Testis (tissue), 2 donors: ENCODE measurements at regions not wholly inside any gene's neighbourhood (a gene's known extent, or its start where the extent isn't known, plus 50 kb on each side); places are given as distances from the start of the nearest gene placed in this dataset.

Experiments
- POLR2A ChIP-seq: fragments of 450-650 bp; IDR thresholded peaks from one replicate; pipeline ENCODE4 v1.6.1; 2017; ENCODE audit warnings: antibody characterized with exemption, mild to moderate bottlenecking, moderate library complexity
- TF ChIP-seq, protein P1 (sequence below), 3 experiments: fragments of 450-650 bp in 2 of 3; fragments of 200-600 bp in 1 of 3; sonication (generic) in 1 of 3; IDR thresholded peaks; one replicate each; pipeline ENCODE4 v1.5.1; 2016 to 2019; ENCODE audit warnings: antibody characterized with exemption in 3 of 3, mild to moderate bottlenecking in 2 of 3, moderate library complexity in 1 of 3

DNA sequence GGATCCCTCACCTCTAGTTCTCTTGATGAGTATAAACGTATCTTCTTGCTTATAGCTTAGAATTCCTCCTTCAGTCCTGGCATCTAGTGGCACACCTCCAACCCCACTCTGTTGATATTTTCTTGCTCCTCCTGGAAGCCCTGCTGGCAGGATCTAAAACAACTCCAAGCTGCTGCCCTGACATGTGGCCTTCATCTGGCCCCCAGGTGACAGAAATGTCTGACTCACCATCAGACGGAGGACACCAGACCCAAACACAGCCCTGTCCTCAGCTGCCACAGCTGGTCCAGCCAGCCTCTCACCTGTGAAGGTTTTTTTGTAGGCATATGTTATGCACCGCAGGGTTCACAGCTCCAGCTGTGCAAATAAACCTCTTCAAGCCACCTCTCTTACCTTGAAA lies 53.4 kb downstream of the KRTAP19-8 start:
- TF ChIP-seq, protein P1, sequence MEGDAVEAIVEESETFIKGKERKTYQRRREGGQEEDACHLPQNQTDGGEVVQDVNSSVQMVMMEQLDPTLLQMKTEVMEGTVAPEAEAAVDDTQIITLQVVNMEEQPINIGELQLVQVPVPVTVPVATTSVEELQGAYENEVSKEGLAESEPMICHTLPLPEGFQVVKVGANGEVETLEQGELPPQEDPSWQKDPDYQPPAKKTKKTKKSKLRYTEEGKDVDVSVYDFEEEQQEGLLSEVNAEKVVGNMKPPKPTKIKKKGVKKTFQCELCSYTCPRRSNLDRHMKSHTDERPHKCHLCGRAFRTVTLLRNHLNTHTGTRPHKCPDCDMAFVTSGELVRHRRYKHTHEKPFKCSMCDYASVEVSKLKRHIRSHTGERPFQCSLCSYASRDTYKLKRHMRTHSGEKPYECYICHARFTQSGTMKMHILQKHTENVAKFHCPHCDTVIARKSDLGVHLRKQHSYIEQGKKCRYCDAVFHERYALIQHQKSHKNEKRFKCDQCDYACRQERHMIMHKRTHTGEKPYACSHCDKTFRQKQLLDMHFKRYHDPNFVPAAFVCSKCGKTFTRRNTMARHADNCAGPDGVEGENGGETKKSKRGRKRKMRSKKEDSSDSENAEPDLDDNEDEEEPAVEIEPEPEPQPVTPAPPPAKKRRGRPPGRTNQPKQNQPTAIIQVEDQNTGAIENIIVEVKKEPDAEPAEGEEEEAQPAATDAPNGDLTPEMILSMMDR (IDR thresholded peaks at IDR 0.05): no peak
- no peak for TF ChIP-seq POLR2A
